Sciatic nerve (tissue), 2 donors: ENCODE measurements at regions not wholly inside any gene's neighbourhood (a gene's known extent, or its start where the extent isn't known, plus 50 kb on each side); places are given as distances from the start of the nearest gene placed in this dataset.

Experiments
- ATAC-seq: fragments of 200-7000 bp; cut with Tn5 transposase; one replicate; pipeline ENCODE4 v1.9.1; 2020; ENCODE audit warnings: mild to moderate bottlenecking, moderate library complexity
- DNase-seq: peaks from one replicate; pipeline ENCODE4 v3.0.0-alpha.2; 2020; ENCODE audit warnings: low spot score
- intact Hi-C: fragments of 100-400 bp; cut with DNase I; formaldehyde crosslinking; loops from one replicate; pipeline ENCODE4 v1.14.2; 2022
- donor health status: DM: no; HTN: no; CAD: no.
- donor health status: DM: no; HTN: no; CAD: no.

DNA sequence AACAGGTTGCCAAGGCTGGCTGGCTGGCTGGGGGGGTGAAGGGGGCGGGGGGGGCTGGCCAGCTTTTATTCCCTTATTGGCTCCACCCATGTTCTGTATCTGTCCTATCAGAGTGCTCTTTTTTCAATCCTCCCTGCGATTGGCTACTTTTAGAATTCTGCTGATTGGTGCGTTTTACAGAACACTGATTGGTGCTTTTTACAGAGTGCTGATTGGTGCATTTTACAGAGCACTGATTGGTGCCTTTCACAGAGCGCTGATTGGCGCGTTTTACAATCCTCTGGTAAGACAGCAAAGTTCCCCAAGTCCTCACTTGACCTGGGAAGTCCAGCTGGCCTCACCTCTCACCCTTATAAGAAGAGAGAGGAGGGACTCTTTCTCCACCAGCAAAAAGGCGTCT lies 175.9 kb downstream of the ERCC6L2 start:
- intact Hi-C loops: loop anchor here (10.0 kb wide), 2 partner anchors 547 to 613 kb away; no protein-coding TSS in a partner anchor
- no peak for DNase-seq

DNA sequence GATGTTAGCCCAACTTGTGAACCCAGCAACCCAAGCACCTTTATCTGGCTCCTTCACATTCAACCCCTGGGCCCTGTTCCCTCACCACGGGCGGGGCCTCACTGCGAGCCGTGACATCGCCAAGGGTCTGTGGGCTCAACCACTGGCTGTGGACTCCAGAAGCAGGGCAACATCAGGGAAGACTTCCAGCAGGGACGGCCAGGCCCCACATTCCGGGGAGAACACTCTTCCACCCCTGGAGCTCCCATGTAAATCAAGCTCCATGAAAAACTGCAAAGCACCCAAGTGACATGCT lies 175.3 kb downstream of the ERCC6L2 start:
- ATAC-seq: no peak
- no peak for DNase-seq
- intact Hi-C loops: loop anchor here (10.0 kb wide), 2 partner anchors 546 to 614 kb away; no protein-coding TSS in a partner anchor

More for the DNA sequence above, 175.9 kb downstream of the ERCC6L2 start:
- ATAC-seq: no peak

DNA sequence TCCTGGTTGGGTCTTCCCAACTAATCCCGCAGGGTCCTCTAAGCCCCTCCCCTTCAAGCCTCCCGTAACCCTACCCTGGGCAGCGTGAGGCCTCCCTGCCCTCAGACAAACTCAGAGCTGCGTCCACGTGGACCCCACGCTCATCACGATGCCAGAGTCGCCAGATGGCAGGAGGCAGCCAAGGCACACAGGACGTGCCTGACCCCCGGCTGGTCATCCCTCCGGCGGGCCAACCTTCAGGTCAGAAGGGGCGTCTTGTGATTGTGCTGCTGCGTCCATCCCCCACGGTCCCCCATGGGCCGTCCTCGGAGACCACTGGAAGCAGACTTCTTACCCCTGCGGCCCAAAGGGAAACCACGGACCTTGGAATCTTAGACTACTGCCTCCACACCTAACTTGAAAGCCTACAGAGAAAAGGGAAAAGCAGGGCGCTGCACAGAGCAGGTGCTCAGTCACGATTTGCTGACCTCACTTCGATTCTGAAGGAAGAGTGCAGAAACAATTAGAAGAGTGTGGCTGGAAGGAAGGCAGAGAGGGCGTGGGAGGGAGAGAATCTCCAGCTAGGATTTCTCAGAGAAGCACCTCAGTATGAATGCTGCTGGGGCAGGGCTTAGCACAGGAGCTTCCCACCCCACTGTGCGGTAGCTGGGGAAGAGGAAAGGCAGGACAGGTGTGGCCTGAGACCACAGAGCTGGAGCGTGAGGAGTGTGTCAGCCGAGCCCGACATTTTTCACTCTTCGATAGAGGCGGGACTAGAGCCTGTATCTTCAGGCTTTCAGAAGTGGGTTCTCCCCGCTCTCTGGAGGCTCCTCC lies 174.8 kb downstream of the ERCC6L2 start:
- no peak for DNase-seq
- no peak for ATAC-seq
- intact Hi-C loops: loop anchor here (10.0 kb wide), 2 partner anchors 545 to 615 kb away; no protein-coding TSS in a partner anchor

DNA sequence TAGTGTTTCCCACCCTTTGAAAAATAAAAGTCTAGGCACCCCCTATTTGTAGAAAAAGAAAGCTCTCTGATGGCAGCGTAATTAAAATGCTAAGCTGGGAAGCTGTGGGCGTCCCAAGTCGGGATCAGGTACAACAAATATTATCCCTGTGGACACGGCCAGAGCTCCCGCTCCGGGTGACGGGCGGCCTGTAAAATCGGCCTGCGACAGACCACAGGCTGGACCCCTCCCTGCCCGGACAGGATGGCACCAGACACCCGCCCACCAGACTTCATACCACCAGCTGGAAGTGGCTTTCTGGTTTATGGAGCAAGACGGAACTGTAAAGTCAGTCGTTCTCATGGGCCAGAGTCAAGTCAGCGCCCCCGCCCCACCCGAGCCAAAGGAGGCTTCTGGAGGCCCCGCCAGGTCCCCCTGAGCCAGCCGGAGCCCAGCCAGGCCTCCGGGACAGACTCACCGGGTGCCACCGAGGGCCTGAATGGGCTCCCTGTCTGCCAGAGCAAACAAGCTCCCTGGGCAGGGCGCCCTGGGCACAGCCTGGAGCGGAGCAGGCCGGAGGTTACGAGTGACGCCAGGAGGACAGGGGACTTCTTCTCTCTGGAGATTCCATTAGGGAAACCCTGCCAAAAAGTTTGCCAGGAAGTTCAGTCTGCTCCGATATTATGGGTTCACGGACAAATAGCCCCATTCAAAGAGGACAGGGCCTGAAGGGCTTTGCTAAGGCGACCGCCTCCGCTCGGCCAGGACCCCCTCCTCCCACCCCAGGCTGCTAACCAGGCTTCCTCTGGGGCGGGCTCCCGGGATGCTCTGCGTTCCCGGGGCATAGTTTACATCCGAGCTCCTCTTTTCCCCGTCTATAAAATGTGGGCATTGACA lies 173.7 kb downstream of the ERCC6L2 start:
- ATAC-seq (peak; percentile 79), DNase-seq (peak; percentile 85)
- intact Hi-C loops: no loop called here

DNA sequence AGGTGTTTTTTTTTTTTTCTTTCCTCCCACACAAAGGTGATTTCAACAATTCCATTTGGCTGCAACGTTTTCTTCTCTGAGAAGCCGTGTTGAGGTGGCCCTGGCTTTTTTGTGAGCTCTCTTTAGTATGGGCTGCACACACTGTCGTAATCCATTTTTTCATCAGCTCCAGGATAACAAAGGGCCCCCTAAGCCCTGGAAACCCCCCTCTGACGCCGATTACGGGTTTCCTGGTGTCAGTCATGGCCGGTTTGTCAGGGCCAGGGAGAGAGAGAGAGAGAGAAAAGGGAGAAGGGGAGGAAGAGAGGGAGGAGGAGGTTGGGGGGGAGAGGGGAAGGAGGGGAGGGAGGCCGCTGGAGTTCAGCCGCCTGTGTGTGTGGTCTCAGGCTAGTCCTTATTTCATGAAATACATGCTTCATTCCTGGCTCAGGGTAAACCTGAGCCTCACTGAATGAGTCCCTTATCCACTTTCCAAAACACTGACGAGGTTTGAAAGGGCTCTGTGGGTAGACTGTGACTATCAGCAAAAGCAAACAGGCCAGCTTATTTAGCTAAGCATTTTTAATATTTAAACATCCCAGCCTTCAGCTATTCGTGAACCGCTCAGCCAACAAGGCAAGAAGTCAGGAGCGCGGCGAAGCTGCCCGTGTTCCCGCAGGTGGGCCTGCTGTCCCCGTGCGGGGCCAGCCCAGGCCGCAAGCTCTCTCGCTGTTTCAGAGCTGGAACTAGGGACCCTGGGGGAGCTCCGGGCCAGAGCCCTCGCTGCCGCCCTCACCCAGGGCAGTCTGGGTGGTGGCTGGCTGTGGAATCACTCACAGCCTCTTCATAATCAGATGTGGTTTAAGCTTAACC lies 172.8 kb downstream of the ERCC6L2 start:
- DNase-seq (peak; percentile 73), ATAC-seq (peak; percentile 82)
- intact Hi-C loops: no loop called here

DNA sequence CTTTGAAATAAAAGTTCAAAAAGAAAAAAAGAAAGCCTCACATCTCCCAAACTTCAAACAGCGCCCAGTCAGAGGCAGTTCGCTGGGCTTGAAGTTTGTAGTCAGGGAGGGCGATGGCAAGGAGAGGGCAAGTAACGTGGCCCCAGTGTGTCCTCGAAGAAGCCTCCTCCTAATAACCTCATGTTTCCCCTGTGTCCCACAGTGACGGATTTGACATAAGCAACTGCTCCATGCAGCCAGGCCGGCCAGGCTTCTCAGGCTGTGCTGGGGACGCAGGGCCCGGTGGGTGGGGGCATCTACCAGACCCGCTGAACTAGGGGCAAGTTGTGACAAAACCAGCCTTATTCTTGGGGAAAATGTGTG lies 172.2 kb downstream of the ERCC6L2 start:
- ATAC-seq (peak; percentile 41), DNase-seq (no peak)
- intact Hi-C loops: no loop called here

DNA sequence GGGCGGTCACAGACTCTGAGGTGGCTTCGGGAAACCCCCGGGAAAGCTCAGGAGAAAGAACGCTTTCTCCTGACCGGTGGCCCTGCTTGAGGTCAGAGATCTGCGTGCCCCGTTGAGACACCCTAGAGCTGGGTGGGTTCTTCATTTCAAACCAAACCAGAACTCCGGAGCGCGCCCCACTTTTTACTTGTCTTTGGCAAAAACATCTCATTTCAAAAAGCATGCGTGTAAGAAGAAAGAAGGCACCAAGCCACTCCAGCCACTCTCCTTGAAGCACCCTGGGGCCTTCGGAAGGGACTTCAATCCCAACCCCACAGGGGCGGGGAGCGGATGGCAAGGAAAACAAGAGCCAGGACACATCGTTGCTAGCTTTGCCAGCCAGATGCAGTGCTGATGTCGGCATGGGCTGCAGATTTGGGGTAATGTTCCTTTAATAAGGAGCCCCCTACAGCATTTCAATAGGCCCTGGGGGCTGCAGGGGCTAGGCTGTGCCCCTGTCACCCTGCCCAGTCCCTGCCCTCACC lies 171.7 kb downstream of the ERCC6L2 start:
- ATAC-seq (no peak), DNase-seq (no peak)

DNA sequence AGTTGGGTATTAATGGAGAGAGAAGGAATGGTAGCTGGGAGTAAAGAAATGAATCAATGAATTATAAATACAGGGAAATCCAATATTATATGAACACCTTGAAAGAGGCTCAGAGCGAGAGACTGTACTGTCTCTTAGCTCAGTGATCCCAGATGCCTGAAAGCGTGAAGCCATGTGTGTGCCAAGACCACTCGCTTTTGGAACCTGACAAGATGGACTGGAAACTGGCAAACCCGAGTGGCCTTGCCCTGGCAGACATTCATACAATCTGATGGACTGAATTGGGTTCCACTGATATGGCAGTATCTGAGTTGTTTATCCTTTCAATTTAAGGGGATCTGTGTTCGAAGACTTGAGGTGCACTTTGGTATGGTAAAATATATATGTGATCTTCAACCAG lies 170.3 kb downstream of the ERCC6L2 start:
- DNase-seq (no peak), ATAC-seq (no peak)
- intact Hi-C loops: no loop called here

More for the DNA sequence above, 171.7 kb downstream of the ERCC6L2 start:
- intact Hi-C loops: no loop called here

DNA sequence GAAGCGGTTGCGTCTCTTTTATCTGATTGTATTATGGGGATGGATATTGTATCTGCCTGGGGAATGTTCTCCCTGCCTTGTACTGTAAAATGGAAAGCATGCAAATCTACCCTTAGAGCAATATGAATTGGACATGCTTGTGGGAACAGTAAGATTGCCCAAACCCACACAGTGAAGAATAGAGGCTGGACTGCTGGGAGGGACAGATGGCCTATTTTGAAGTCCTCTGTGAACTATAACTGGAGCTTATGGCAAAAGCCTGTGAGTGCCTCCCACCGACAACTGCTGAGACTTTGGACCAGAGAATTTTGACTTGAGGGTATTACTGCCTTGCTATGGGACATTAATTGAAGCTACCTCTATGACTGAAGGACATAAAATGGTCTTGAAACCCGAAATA lies 168.9 kb downstream of the ERCC6L2 start:
- DNase-seq (no peak), ATAC-seq (no peak)
- intact Hi-C loops: no loop called here

DNA sequence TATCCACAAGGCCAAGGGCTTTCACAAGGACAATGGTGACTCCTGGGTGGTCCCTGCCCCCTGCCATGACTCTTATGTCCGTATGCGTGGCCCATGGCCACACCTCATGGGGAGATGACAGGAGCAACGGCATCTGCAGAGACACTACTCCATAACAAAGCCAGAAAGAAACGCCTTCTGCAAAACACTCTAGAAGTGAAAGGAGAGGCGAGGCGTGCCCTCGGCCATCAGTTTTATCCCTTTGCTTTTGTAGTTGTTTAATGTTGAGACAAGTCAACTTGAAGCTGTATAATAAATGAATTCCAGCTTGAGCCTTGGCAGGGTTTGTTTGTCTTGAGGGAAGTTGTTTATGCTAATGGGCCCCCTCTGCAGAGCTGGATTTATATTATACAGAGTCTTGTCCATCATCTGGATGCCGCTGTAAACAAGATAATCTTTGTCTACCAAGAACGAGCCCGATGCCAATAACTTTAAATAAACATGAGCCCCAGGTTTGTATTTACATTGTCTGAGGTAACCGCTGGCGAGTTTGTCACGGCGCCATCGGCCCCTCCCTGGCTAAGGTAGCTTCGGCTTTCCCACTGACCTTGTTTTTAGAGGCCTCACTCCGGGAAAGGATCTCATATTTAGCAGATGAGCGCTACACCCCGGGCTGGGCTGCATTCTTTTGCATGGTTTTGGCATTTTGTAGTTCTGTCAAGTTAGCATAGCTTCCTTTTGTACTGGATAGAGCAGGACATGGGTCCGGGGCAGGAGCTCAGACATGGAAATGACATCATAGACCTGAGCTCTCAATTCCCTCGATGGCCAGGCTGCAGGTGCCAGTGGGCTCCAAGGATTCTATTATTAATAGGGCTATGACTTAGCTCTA lies 165.3 kb downstream of the ERCC6L2 start:
- DNase-seq (no peak), ATAC-seq (peak; percentile 44)
- intact Hi-C loops: no loop called here

DNA sequence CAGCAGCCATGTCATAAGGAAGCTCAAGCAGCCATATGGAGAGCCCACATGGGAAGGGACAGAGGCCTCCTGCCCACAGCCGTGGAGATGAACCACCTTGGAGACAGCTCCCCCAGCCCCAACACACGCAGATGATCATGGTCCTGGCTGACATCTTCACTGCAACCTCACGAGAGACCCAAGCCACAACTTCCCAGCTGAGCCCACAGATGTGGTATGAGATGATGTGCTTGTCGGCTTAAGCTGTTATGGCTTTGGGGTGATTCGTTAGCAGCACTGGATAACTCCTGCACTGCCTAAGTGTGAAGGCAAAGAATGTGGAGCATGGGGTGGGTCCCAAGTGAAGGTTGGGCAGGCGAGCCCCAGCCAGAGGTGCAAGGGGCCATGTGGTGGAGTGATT lies 163.4 kb downstream of the ERCC6L2 start:
- intact Hi-C loops: no loop called here
- DNase-seq: no peak
- ATAC-seq: no peak

DNA sequence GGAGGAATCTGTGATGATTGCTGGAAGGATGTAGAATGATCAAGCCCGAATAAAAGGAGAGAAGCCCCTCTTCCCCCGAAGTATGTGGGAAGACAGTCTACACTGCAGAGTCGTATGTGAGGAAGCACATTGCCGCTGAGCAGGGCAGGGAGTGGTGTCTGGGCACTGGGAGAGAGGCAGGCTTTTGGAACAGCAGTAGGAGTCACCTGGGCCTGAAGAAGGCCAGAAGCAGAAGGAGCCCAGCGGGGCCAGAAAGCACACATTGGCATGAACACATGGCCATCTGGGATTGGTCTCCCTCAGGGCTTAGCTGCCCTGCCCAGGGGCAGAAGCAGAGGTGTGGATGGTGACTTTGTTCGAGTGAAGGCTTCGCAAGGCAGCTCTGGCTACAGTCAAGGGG lies 162.8 kb downstream of the ERCC6L2 start:
- no peak for ATAC-seq
- DNase-seq: no peak
- intact Hi-C loops: no loop called here

DNA sequence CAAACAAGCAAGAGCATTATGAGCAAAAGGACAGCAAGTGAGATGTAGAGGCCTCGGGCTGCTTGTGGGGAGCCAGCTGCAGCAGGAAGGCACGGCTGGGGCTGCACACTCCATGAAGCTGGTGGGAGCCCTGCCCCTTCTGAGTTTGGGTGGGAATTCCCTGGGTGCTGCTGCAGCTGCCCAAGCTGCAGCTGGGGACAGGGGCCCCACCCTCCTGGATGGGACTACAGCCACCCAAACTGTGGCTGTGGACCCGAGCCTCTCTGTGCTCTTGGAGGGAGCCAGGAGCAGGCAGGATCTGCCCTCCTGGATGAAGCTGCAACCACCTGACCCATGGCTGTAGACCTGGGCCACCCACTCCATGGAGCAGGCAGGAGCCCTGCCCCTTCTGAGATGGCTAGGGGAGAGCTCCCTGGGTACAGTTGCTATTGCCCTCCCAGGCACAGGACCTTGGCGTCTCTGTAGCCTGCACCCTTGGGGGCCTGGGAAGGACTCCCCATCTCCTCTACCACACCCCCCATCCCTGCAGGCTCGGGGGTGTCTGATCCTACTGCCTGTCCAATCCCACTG lies 159.1 kb downstream of the ERCC6L2 start:
- intact Hi-C loops: no loop called here
- ATAC-seq (no peak), DNase-seq (no peak)

DNA sequence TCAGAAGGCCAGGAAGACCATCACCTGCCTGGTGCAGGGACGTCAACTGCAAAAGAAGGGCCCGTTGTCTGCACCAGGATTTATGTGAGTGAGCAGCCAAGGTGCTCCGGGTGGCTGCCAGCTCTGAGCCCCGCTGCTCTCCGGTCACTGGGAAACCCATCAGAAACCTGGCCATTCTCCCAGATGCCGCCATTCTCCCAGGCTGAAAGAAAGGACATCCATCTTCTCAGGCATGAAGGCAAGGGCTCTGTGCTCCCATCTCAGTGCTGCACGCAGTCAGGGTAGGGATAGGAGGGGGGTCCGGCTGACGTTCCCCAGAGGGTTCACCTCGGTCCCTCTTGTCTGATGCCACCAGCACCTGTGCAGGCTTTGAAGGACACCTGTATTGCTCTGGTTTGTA lies 158.4 kb downstream of the ERCC6L2 start:
- no peak for ATAC-seq
- DNase-seq: no peak
- intact Hi-C loops: no loop called here

DNA sequence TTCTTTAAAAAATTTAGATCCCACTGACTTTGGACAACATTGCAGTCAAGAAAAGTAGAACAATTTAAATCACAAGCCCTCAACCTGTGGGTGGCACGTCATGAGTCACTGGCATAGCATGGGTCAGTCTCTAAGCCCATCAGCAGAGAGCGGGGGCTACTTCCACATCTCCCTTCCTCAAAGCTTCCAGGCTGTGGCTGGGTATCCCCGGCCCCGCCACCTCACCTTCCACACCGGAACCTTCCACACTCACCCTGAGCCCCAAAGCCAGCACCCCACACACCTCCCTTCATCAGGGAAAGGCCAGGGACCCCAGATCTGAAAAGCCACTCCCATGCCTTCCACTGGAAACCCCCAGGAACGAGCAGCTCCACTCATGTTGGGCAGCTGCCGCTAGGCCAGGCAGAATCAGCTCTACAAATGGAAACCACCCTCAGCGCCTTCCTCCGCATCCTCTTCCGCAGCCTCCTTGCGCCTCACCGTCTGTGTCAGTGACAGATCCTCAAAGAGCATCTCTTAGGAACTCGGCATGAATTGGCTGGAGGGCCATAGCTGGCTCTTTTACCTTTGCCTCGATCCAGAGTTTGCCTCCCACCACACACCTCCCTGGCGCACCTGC lies 156.5 kb downstream of the ERCC6L2 start:
- ATAC-seq: peak; percentile 6
- intact Hi-C loops: no loop called here
- DNase-seq: no peak

DNA sequence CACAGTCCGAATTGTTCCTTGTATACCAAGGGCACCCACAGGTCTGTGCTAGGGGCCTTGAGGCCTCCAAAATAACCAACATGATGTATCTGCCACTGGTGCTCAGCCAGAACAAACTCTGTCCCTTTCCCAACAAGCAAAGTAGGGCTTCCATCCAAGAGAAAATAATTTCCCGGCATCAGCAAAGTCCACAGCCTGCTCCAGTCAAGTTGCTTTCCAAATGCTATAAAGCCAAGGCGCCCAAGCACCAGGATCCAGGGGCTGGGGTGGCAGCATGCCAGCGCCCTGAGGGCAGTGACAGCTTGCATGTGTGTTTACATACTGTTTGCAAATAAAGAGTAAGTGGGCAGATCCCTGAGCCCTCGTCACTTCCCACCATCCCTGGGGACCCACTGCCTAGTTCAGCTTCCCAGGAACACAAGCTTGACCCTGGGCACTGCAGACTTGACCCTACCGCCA lies 155.9 kb downstream of the ERCC6L2 start:
- intact Hi-C loops: no loop called here
- peak; percentile 80 for ATAC-seq
- peak; percentile 75 for DNase-seq

DNA sequence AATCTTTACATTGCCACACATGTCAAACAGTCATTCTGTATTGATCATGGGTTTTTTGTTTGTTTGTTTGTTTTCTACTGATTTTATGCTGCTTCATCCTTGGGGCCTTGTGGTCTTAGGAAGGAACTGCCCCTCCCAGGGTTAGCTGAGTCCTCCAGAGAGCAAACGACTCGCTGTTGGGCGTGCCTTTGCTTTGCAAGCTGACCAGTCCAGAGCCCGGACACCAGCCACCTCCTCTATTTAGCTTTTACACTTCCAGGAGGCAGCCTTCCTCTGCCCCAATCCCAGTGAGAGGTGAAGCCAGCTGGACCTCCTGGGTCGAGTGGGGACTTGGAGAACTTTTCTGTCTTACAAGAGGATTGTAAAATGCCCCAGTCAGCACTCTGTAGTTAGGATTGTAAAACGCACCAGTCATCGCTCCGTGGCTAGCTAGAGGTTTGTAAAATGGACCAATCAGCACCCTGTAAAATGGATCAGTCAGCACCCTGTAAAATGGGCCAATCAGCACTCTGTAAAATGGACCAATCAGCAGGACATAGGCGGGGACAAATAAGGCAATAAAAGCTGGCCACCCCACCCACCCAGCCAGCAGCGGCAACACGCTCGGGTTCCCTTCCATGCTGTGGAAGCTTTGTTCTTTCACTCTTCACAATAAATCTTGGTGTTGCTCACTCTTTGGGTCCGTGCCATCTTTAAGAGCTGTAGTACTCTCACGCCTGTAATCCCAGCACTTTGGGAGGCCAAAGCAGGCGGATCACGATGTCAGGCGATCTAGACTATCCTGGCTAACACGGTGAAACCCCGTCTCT lies 154.4 kb downstream of the ERCC6L2 start:
- ATAC-seq: no peak
- no peak for DNase-seq
- intact Hi-C loops: no loop called here
